Vagina (tissue), 2 donors: ENCODE measurements at regions not wholly inside any gene's neighbourhood (a gene's known extent, or its start where the extent isn't known, plus 50 kb on each side); places are given as distances from the start of the nearest gene placed in this dataset.
"Not testable (repeated sequence)": the region's sequence is repeated elsewhere in the genome, so short reads cannot be mapped to it uniquely, and the experiment has no call there.

Source experiments
- DNase-seq, 2 donors: peaks; one replicate each; pipeline ENCODE4 v3.0.0-alpha.2; 2017; ENCODE audit errors: extremely low spot score in 2 of 2
- H3K27ac ChIP-seq: fragments of 200-600 bp; sonication (generic); one replicate; pipeline ENCODE4 v1.5.1; 2019
- H3K27me3 ChIP-seq: fragments of 200-600 bp; sonication (generic); one replicate; pipeline ENCODE4 v1.5.1; 2019
- H3K36me3 ChIP-seq, 2 donors: fragments of 200-600 bp; sonication (generic); one replicate each; pipeline ENCODE4 v1.5.1; 2017 to 2019
- H3K4me1 ChIP-seq: fragments of 200-600 bp; sonication (generic); one replicate; pipeline ENCODE4 v1.5.1; 2019
- H3K4me3 ChIP-seq, 2 donors: fragments of 200-600 bp; sonication (generic); 1 replicate in 1 of 2; 2 replicates in 1 of 2; pipeline ENCODE4 v1.5.1; 2016 to 2019
- H3K9me3 ChIP-seq: fragments of 200-600 bp; sonication (generic); one replicate; pipeline ENCODE4 v1.5.1; 2019
- CTCF ChIP-seq, 3 experiments: fragments of 450-650 bp in 2 of 3; fragments of 200-600 bp in 1 of 3; sonication (generic) in 1 of 3; IDR thresholded peaks; one replicate each; pipeline ENCODE4 v1.5.1; 2017 to 2019; ENCODE audit warnings: antibody characterized with exemption in 3 of 3, mild to moderate bottlenecking in 2 of 3, moderate library complexity in 2 of 3
- POLR2A ChIP-seq, 2 donors: fragments of 450-650 bp; IDR thresholded peaks; one replicate each; pipeline ENCODE4 v1.6.1; 2017; ENCODE audit warnings: antibody characterized with exemption in 2 of 2, mild to moderate bottlenecking in 2 of 2, moderate library complexity in 2 of 2
- POLR2AphosphoS5 ChIP-seq, 2 donors: sonication (generic); formaldehyde crosslinking; IDR thresholded peaks; one replicate each; pipeline ENCODE4 v1.9.0; 2017; ENCODE audit warnings: antibody characterized with exemption in 2 of 2, mild to moderate bottlenecking in 2 of 2, low read depth in 1 of 2; ENCODE audit not compliant: insufficient read depth in 1 of 2
- intact Hi-C: fragments of 100-400 bp; cut with DNase I; formaldehyde crosslinking; loops from one replicate; pipeline ENCODE4 v1.15.1; 2023

DNA sequence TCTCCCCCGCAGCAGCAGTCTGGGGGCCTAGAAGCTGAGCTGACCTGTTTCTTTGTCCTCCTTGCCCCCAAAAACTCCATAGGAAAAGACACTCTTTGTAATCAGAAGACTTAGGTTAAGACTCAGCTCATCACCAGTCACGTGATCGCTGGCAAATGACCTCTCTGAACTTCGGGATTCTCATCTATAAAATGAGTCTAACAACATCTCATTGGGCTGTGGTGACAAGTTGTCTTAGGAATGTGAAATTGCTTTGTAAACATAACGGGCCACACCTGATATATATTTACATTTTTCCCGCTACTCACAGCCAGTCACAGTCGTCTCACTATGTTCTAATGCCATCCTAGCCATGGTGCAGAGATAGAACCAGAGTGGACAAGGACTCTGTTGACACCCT, 86.0 kb upstream of the LHX1 start:
- no peak for DNase-seq
- H3K36me3 ChIP-seq = no peaks in the 10 kb centered on the region
- no peaks in the 10 kb centered on the region for H3K27me3 ChIP-seq

DNA sequence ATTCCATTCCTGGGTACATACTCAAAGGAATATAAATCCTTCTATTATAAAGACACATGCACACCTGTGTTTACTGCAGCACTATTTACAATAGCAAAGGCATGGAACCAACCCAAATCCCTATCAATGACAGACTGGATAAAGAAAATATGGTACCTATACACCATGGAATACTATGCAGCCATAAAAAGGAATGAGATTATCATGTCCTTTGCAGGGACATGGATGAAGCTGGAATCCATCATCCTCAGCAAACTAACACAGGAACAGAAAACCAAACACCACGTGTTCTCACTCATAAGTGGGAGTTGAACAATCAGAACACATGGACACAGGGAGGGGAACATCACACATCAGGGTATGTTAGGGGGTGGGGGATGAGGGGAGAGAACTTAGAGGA, 84.8 kb upstream of the LHX1 start:
- intact Hi-C loops, H3K4me3 ChIP-seq, H3K9me3 ChIP-seq: not testable (repeated sequence)

More for the DNA sequence above, 86.0 kb upstream of the LHX1 start:
- intact Hi-C loops = no loop called here
- TF ChIP-seq CTCF (IDR thresholded peaks at IDR 0.05) (no peak), POLR2A (IDR thresholded peaks at IDR 0.05) (no peak), POLR2AphosphoS5 (IDR thresholded peaks at IDR 0.05; ENCODE audit: insufficient read depth in 1 of 2, low read depth in 1 of 2) (no peak)
- no peaks in the 10 kb centered on the region for H3K4me1 ChIP-seq
- no peak overlapping the region for H3K4me3 ChIP-seq
- no peak overlapping the region for H3K27ac ChIP-seq
- H3K9me3 ChIP-seq = no peaks in the 10 kb centered on the region

DNA sequence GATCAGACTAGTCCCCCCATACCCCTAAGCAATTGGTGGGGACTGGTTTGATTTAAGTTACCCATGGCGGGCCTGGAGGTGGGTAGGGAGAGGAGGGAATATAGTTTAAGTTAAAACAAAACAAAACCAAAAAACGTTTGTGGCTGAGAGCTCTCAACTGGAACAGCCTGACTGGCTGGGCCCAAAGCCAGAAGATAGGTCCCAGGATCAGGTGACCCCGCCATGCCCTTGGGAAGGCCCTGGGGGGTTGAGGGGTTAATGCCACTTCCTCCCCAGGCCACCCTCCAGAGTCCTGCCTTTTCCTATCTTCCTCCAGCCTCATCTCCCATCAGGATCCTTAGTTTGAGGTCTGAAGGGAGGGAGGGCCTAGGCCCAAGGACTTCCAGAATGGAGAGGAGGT, 82.3 kb upstream of the LHX1 start:
- Histone ChIP-seq H3K9me3 (no peaks in the 10 kb centered on the region), H3K27me3 (no peaks in the 10 kb centered on the region), H3K4me1 (no peaks in the 10 kb centered on the region), H3K27ac (no peak overlapping the region), H3K4me3 (no peak overlapping the region), H3K36me3 (no peaks in the 10 kb centered on the region)
- no peak for DNase-seq
- intact Hi-C loops = no loop called here
- TF ChIP-seq CTCF (IDR thresholded peaks at IDR 0.05) = no peak
- TF ChIP-seq POLR2A (IDR thresholded peaks at IDR 0.05) = no peak
- no peak for TF ChIP-seq POLR2AphosphoS5 (IDR thresholded peaks at IDR 0.05; ENCODE audit: insufficient read depth in 1 of 2, low read depth in 1 of 2)

More for the DNA sequence above, 84.8 kb upstream of the LHX1 start:
- H3K27ac ChIP-seq, H3K27me3 ChIP-seq, DNase-seq, H3K4me1 ChIP-seq, H3K36me3 ChIP-seq: not testable (repeated sequence)

GRCh38 chr17:36855459-36855858, 81.8 kb upstream of the LHX1 start:
- TF ChIP-seq POLR2AphosphoS5 (IDR thresholded peaks at IDR 0.05; ENCODE audit: insufficient read depth in 1 of 2, low read depth in 1 of 2) (no peak), CTCF (IDR thresholded peaks at IDR 0.05) (no peak), POLR2A (IDR thresholded peaks at IDR 0.05) (no peak)
- H3K9me3 ChIP-seq = no peaks in the 10 kb centered on the region
- H3K27ac ChIP-seq = no peak overlapping the region
- H3K4me1 ChIP-seq = no peaks in the 10 kb centered on the region
- no peak for DNase-seq
- H3K4me3 ChIP-seq = no peak overlapping the region
- no peaks in the 10 kb centered on the region for H3K36me3 ChIP-seq
- intact Hi-C loops = no loop called here
- no peaks in the 10 kb centered on the region for H3K27me3 ChIP-seq

- H3K27ac ChIP-seq = no peak overlapping the region
- no peaks in the 10 kb centered on the region for H3K36me3 ChIP-seq
- intact Hi-C loops = no loop called here
- H3K9me3 ChIP-seq = no peaks in the 10 kb centered on the region
- H3K27me3 ChIP-seq = no peaks in the 10 kb centered on the region
- DNase-seq = no peak
- TF ChIP-seq POLR2A (IDR thresholded peaks at IDR 0.05) (no peak), CTCF (IDR thresholded peaks at IDR 0.05) (no peak), POLR2AphosphoS5 (IDR thresholded peaks at IDR 0.05; ENCODE audit: insufficient read depth in 1 of 2, low read depth in 1 of 2) (no peak)
- H3K4me1 ChIP-seq = no peaks in the 10 kb centered on the region
- no peak overlapping the region for H3K4me3 ChIP-seq
Observed at GRCh38 chr17:36856222-36856621, 81.1 kb upstream of the LHX1 start.

GRCh38 chr17:36856903-36857381, 80.3 kb upstream of the LHX1 start:
- Histone ChIP-seq H3K36me3 (no peaks in the 10 kb centered on the region), H3K27ac (no peak overlapping the region), H3K4me3 (no peak overlapping the region), H3K27me3 (no peaks in the 10 kb centered on the region), H3K4me1 (no peaks in the 10 kb centered on the region), H3K9me3 (no peaks in the 10 kb centered on the region)
- no peak for DNase-seq
- TF ChIP-seq POLR2A (IDR thresholded peaks at IDR 0.05) = no peak
- TF ChIP-seq POLR2AphosphoS5 (IDR thresholded peaks at IDR 0.05; ENCODE audit: insufficient read depth in 1 of 2, low read depth in 1 of 2) = no peak
- no peak for TF ChIP-seq CTCF (IDR thresholded peaks at IDR 0.05)
- intact Hi-C loops = no loop called here
